GM19395 (cell line): ENCODE measurements at regions not wholly inside any gene's neighbourhood (a gene's known extent, or its start where the extent isn't known, plus 50 kb on each side); places are given as distances from the start of the nearest gene placed in this dataset.
"Not testable (repeated sequence)": the region's sequence is repeated elsewhere in the genome, so short reads cannot be mapped to it uniquely, and the experiment has no call there.

Experiments used
- ATAC-seq: cut with Tn5 transposase; IDR thresholded peaks from one replicate; pipeline ENCODE4 v1.9.1; 2021; ENCODE audit warnings: mild to moderate bottlenecking, moderate library complexity; ENCODE audit not compliant: unreplicated experiment

DNA sequence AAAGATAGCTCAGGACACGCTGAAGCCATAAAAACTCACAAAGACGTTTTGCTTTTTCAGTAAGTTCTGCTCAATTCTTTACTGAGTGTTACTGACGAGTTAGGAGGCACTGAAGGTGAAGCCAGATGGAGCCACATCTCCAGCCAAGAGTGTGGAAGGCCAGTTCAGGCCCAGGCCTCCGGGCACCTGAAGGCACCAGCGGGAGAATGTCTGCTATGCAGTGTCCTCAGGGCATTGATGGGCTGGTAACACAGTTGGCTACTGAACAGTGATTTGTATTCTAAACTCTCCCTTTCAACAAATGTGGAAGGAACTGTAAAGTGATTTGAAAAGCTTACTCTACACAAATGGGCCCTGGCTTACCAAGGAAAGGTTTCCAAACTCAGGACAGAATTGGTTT is 64.8 kb upstream of the SVIL start:
- ATAC-seq, result no peak

DNA sequence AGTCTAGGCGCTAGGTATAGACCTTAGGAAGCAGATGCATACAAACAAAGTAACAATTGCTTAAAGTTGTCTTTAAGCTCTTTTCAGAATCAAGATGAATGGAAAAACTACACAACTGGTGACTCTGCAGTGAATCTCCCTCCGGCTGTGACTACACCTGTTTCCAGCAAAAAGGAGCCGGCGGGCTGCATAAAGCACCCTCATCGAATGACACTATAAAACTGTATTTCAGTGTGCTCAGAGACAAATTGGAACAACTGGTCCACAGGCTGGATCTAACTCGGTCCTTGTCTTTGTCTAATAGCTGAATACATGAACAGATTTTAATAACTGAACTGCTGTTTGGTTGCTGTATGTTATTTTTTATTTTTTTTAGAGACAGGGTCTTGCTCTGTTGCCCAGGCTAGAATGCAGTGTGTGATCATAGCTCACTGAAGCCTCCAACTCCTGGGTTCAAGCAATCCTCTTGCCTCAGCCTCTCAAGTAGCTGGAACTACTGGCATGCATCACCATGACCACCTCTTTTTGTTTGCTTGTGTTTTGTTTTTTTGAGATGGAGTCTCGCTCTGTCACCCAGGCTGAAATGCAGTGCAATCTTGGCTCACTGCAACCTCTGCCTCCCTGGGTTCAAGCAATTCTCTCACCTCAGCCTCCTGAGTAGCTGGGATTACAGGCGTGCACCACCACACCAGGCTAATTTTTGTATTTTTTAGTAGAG is 64.2 kb upstream of the SVIL start:
- no peak for ATAC-seq

GRCh38 chr10:29696581-29696980 is 61.8 kb upstream of the SVIL start:
- not testable (repeated sequence) for ATAC-seq

DNA sequence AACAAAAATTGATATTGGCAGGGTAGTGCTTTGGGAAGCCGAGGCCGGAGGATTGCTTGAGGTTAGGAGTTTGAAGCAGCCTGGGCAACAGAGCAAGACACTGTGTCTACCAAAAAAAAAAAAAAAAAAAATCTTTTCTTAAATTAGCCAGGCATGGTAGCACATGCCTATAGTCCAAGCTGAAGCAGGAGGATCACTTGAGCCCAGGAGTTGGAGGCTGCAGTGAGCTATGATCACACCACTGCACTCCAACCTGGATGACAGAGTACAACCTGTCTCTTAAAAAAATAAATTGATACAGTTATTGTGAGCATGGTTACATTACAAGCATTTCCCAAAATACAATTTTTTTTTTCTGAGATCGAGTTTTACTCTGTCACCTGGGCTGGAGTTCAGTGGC is 59.4 kb upstream of the SVIL start:
- ATAC-seq, result no peak

DNA sequence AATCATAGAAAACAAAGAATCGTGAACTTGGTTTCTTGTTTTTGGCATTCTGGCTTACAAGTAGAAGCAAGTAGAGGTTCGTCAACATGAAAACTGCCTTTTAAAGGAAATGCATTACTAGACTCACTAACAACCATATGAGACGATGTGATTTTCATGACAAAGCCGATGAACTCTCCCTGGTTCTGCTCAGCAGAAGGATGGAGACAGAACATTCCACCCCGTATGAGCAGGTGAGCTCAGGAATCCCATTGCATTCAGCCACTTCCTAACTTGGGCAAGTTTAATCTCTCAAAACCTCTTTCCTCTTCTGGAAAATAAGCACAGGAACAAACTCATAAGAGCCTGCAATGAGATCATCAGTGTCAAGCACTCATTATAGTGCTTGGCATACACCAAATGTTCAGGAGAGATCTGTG is 57.4 kb upstream of the SVIL start:
- no peak for ATAC-seq

- ATAC-seq, result no peak
Measured at GRCh38 chr10:29691564-29692072, 56.8 kb upstream of the SVIL start.

GRCh38 chr10:29689001-29689400 is 54.2 kb upstream of the SVIL start:
- ATAC-seq, result no peak

DNA sequence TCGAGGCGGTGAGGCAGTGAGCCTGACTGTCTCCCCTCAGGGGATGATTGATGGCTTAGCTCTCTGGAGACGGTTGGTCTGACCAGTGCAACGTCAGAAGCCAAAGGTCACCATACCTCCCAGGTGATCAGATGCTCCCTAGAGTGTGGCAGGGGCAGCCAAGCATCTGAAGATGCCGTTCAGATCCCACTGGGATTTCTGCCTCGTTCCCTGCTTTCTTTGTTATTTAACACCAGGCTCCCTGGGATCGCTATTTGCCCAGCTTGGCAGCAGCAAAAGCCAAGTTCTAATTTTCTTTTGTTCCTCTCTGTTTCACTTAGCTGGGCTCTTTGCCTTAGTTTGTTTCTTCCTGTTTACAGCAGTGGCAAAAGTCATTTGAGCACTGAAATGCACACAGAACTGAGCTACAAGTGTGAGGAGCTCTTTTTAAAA is 53.5 kb upstream of the SVIL start:
- no peak for ATAC-seq

DNA sequence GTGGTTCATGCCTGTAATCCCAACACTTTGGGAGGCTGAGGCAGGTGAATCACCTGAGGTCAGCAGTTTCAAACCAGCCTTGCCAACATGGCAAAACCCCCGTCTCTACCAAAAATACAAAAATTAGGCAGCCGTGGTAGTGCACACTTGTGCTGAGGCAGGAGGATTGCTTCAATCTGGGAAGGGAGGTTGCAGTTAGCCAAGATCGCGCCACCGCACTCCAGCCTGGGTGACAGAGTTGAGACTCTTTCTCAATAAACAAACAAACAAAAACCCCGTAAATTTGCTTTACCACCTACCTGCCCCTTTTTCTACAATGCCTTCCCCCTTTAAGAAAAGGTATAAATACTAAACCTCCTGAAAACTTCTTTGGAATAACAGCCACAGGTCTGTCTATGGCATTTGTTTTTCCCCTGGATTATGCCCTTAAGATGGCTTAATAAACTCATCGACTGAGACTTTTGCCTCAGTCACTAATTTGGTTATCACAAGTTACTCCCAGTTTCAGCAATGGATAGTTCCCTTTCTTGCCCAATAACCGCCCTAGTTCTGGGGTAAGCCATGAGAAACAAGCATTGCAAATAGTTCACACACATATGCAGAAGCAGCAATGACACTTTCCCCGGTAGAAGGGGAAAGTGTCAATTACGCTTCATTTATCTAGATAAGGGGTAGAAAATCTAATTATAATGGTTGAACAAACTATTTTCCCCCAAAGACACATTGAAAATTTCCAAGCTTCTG is 52.8 kb upstream of the SVIL start:
- no peak for ATAC-seq

DNA sequence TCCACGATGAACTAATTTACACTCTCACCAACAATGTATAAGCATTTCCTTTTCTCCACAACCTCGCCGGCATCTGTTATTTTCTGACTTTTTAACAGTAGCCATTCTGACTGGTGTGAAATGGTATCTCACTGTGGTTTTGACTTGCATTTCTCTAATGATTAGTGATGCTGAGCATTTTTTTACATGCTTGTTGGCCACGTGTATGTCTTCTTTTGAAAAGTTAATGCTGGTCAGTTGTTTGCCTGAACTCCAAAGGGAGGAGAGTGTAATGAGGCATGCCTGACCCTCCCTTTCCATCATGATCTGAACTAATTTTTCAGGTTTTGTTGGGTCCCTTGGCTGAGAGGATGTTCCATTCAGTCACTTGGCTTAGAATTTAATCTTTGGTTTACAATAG is 50.7 kb upstream of the SVIL start:
- ATAC-seq, result no peak
